HEK293 (cell line): ENCODE measurements at regions not wholly inside any gene's neighbourhood (a gene's known extent, or its start where the extent isn't known, plus 50 kb on each side); places are given as distances from the start of the nearest gene placed in this dataset.

ENCODE experiments used
- CTCF ChIA-PET: fragments of 350-600 bp; formaldehyde crosslinking; extraction: SDS; loops from one replicate; lab custom pipeline; 2021; ENCODE audit warnings: antibody characterized with exemption; lab: Yijun Ruan, JAX
- POLR2A ChIA-PET: fragments of 300-600 bp; formaldehyde crosslinking; extraction: SDS; loops from one replicate; lab custom pipeline; 2020; ENCODE audit warnings: antibody characterized with exemption, inconsistent platforms; lab: Yijun Ruan, JAX
- H3K27ac ChIP-seq: fragments of 200-500 bp; sonication (Bioruptor generic); 2 replicates; pipeline ENCODE4 v1.5.1; 2014; ENCODE audit warnings: low read depth, low read length, control low read depth, inconsistent platforms; ENCODE audit errors: extremely low read depth
- H3K36me3 ChIP-seq, 2 experiments: fragments of 200-500 bp in 1 of 2; sonication (Bioruptor generic) in 1 of 2; 1 replicate in 1 of 2; 2 replicates in 1 of 2; pipeline ENCODE4 v1.5.1; 2014 to 2017; ENCODE audit warnings: inconsistent platforms in 2 of 2, low read length in 2 of 2; ENCODE audit not compliant: control insufficient read depth in 2 of 2, insufficient read depth in 1 of 2
- H3K4me1 ChIP-seq: fragments of 200-500 bp; sonication (Bioruptor generic); 2 replicates; pipeline ENCODE4 v1.5.1; 2014; ENCODE audit warnings: mild to moderate bottlenecking, low read length, inconsistent platforms; ENCODE audit not compliant: control insufficient read depth, insufficient read depth
- H3K4me3 ChIP-seq: 2 replicates; pipeline ENCODE4 v1.5.1; 2011; ENCODE audit warnings: low read depth, mild to moderate bottlenecking, control low read depth, low read length, moderate library complexity
- H3K9me3 ChIP-seq: fragments of 200-500 bp; sonication (Bioruptor generic); 2 replicates; pipeline ENCODE4 v1.5.1; 2014; ENCODE audit warnings: low read depth, low read length, inconsistent platforms; ENCODE audit not compliant: control insufficient read depth, insufficient read depth
- BCL11B ChIP-seq: fragments of 450-650 bp; formaldehyde crosslinking; IDR thresholded peaks from 2 replicates; pipeline ENCODE4 v1.5.1; 2016; ENCODE audit warnings: low read depth, missing biosample characterization, missing genetic modification characterization
- SP7 ChIP-seq: fragments of 450-650 bp; formaldehyde crosslinking; IDR thresholded peaks from 2 replicates; pipeline ENCODE4 v1.5.1; 2016; ENCODE audit warnings: missing biosample characterization, missing genetic modification characterization
- ZBTB48 ChIP-seq: fragments of 450-650 bp; formaldehyde crosslinking; IDR thresholded peaks from 2 replicates; pipeline ENCODE4 v1.5.1; 2016; ENCODE audit warnings: missing biosample characterization, missing genetic modification characterization
- ZNF138 ChIP-seq: fragments of 450-650 bp; formaldehyde crosslinking; IDR thresholded peaks from 2 replicates; pipeline ENCODE4 v1.5.1; 2016; ENCODE audit warnings: missing biosample characterization, missing genetic modification characterization, borderline replicate concordance
- ZNF146 ChIP-seq: fragments of 450-650 bp; formaldehyde crosslinking; IDR thresholded peaks from 2 replicates; pipeline ENCODE4 v1.5.1; 2016; ENCODE audit warnings: missing biosample characterization, missing genetic modification characterization
- ZNF19 ChIP-seq: fragments of 450-650 bp; formaldehyde crosslinking; IDR thresholded peaks from 2 replicates; pipeline ENCODE4; 2016; ENCODE audit warnings: missing biosample characterization, missing genetic modification characterization, low read depth
- ZNF202 ChIP-seq: fragments of 450-650 bp; formaldehyde crosslinking; IDR thresholded peaks from 2 replicates; pipeline ENCODE4 v1.5.1; 2016; ENCODE audit warnings: missing biosample characterization, missing genetic modification characterization, borderline replicate concordance
- ZNF211 ChIP-seq: fragments of 450-650 bp; formaldehyde crosslinking; IDR thresholded peaks from 2 replicates; pipeline ENCODE4 v1.5.1; 2016; ENCODE audit warnings: low read depth, missing biosample characterization, missing genetic modification characterization
- ZNF223 ChIP-seq: fragments of 450-650 bp; formaldehyde crosslinking; IDR thresholded peaks from 2 replicates; pipeline ENCODE4 v1.5.1; 2016; ENCODE audit warnings: missing biosample characterization, missing genetic modification characterization
- ZNF23 ChIP-seq: fragments of 450-650 bp; formaldehyde crosslinking; IDR thresholded peaks from 2 replicates; pipeline ENCODE4 v1.5.1; 2016; ENCODE audit warnings: missing biosample characterization, missing genetic modification characterization, borderline replicate concordance
- ZNF560 ChIP-seq: fragments of 450-650 bp; formaldehyde crosslinking; IDR thresholded peaks from 2 replicates; pipeline ENCODE4 v1.5.1; 2017; ENCODE audit warnings: missing biosample characterization, missing genetic modification characterization, borderline replicate concordance
- ZNF654 ChIP-seq: fragments of 450-650 bp; formaldehyde crosslinking; IDR thresholded peaks from 2 replicates; pipeline ENCODE4 v1.5.1; 2016; ENCODE audit warnings: low read depth, missing biosample characterization, missing genetic modification characterization
- ZNF658 ChIP-seq: fragments of 450-650 bp; formaldehyde crosslinking; IDR thresholded peaks from 2 replicates; pipeline ENCODE4; 2016; ENCODE audit warnings: missing biosample characterization, missing genetic modification characterization
- TF ChIP-seq, protein P1 (sequence below): fragments of 450-650 bp; formaldehyde crosslinking; IDR thresholded peaks from 2 replicates; pipeline ENCODE4 v1.5.1; 2016; ENCODE audit warnings: missing biosample characterization, missing genetic modification characterization
- TF ChIP-seq, protein P2 (sequence below): fragments of 450-650 bp; formaldehyde crosslinking; IDR thresholded peaks from 2 replicates; pipeline ENCODE4 v1.5.1; 2016; ENCODE audit warnings: missing biosample characterization, missing genetic modification characterization
- TF ChIP-seq, protein P3 (sequence below): fragments of 450-650 bp; formaldehyde crosslinking; IDR thresholded peaks from 2 replicates; pipeline ENCODE4 v1.5.1; 2017; ENCODE audit warnings: missing biosample characterization, missing genetic modification characterization
- TF ChIP-seq, protein P4 (sequence below): fragments of 450-650 bp; formaldehyde crosslinking; optimal IDR thresholded peaks from 2 replicates; pipeline ENCODE3; 2016; ENCODE audit warnings: missing biosample characterization, mild to moderate bottlenecking, missing genetic modification characterization
- TF ChIP-seq, protein P5 (sequence below): fragments of 450-650 bp; formaldehyde crosslinking; IDR thresholded peaks from 2 replicates; pipeline ENCODE4 v1.5.1; 2016; ENCODE audit warnings: missing biosample characterization, missing genetic modification characterization
- TF ChIP-seq, protein P6 (sequence below): fragments of 450-650 bp; formaldehyde crosslinking; IDR thresholded peaks from 2 replicates; pipeline ENCODE4 v1.5.1; 2016; ENCODE audit warnings: missing biosample characterization, missing genetic modification characterization
- TF ChIP-seq, protein P7 (sequence below): fragments of 450-650 bp; formaldehyde crosslinking; IDR thresholded peaks from 2 replicates; pipeline ENCODE4 v1.5.1; 2016; ENCODE audit warnings: missing biosample characterization, missing genetic modification characterization
- TF ChIP-seq, protein P8 (sequence below): fragments of 450-650 bp; formaldehyde crosslinking; IDR thresholded peaks from 2 replicates; pipeline ENCODE4 v1.5.1; 2016; ENCODE audit warnings: missing biosample characterization, missing genetic modification characterization

DNA sequence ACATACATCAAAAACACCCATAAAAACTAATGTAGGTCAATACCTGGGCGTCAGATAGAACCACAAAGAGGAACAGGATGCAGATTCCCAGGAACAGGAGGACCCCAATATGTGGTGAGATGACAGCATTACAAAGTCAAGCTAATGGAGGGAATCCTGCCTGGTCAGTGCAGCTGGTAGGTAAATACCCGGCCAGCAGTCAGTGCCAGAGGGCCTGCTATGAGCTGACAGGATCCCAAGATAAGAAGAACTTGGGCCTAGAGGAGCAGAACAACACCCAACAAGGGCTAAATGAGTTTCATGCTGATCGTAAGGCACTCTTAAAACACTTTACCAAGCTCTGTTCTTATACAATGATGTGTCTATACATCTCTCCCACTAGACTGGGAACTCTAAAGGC lies 61.2 kb upstream of the KCNMB2 start (continued):
- TF ChIP-seq, protein P1, sequence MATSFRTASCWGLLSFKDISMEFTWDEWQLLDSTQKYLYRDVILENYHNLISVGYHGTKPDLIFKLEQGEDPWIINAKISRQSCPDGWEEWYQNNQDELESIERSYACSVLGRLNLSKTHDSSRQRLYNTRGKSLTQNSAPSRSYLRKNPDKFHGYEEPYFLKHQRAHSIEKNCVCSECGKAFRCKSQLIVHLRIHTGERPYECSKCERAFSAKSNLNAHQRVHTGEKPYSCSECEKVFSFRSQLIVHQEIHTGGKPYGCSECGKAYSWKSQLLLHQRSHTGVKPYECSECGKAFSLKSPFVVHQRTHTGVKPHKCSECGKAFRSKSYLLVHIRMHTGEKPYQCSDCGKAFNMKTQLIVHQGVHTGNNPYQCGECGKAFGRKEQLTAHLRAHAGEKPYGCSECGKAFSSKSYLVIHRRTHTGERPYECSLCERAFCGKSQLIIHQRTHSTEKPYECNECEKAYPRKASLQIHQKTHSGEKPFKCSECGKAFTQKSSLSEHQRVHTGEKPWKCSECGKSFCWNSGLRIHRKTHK (tag by site-specific recombination) = no peak
- no peak for TF ChIP-seq ZNF23 (tag by site-specific recombination)
- TF ChIP-seq, protein P2, sequence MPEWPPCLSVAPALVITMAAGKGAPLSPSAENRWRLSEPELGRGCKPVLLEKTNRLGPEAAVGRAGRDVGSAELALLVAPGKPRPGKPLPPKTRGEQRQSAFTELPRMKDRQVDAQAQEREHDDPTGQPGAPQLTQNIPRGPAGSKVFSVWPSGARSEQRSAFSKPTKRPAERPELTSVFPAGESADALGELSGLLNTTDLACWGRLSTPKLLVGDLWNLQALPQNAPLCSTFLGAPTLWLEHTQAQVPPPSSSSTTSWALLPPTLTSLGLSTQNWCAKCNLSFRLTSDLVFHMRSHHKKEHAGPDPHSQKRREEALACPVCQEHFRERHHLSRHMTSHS (tag by site-specific recombination) = no peak
- TF ChIP-seq ZNF654 = no peak
- TF ChIP-seq ZNF658 = no peak
- TF ChIP-seq, protein P3, sequence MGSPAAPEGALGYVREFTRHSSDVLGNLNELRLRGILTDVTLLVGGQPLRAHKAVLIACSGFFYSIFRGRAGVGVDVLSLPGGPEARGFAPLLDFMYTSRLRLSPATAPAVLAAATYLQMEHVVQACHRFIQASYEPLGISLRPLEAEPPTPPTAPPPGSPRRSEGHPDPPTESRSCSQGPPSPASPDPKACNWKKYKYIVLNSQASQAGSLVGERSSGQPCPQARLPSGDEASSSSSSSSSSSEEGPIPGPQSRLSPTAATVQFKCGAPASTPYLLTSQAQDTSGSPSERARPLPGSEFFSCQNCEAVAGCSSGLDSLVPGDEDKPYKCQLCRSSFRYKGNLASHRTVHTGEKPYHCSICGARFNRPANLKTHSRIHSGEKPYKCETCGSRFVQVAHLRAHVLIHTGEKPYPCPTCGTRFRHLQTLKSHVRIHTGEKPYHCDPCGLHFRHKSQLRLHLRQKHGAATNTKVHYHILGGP (tag by site-specific recombination) = no peak

DNA sequence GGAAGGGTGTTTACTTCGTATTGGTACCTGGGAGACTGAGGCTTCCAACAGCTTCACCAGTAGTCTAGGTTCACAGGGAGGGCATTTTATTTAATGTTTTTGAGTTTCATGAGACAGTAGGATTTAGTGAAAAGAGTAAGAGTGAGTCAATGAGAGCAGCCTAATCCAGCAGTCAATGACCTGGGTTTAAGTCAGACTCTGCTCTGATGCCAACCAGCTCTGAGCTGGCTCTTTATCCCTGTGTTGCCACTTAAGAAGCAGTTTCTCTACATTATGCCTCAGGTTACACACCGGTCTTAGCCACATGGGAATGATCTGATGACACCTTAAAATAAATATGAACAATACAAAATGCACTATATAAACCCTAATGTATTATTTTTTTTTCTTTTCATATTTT lies 59.4 kb upstream of the KCNMB2 start:
- ChIA-PET CTCF (no interaction called here), POLR2A (no interaction called here)
- Histone ChIP-seq H3K9me3 (no peaks in the 10 kb centered on the region), H3K36me3 (no peaks in the 10 kb centered on the region), H3K4me3 (no peak overlapping the region), H3K27ac (no peak overlapping the region), H3K4me1 (no peaks in the 10 kb centered on the region)
- TF ChIP-seq ZNF560 (tag by site-specific recombination) = no peak
- TF ChIP-seq, protein P4, sequence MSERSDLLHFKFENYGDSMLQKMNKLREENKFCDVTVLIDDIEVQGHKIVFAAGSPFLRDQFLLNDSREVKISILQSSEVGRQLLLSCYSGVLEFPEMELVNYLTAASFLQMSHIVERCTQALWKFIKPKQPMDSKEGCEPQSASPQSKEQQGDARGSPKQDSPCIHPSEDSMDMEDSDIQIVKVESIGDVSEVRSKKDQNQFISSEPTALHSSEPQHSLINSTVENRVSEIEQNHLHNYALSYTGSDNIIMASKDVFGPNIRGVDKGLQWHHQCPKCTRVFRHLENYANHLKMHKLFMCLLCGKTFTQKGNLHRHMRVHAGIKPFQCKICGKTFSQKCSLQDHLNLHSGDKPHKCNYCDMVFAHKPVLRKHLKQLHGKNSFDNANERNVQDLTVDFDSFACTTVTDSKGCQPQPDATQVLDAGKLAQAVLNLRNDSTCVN (tag by site-specific recombination) = no peak
- TF ChIP-seq BCL11B = no peak
- TF ChIP-seq, protein P5, sequence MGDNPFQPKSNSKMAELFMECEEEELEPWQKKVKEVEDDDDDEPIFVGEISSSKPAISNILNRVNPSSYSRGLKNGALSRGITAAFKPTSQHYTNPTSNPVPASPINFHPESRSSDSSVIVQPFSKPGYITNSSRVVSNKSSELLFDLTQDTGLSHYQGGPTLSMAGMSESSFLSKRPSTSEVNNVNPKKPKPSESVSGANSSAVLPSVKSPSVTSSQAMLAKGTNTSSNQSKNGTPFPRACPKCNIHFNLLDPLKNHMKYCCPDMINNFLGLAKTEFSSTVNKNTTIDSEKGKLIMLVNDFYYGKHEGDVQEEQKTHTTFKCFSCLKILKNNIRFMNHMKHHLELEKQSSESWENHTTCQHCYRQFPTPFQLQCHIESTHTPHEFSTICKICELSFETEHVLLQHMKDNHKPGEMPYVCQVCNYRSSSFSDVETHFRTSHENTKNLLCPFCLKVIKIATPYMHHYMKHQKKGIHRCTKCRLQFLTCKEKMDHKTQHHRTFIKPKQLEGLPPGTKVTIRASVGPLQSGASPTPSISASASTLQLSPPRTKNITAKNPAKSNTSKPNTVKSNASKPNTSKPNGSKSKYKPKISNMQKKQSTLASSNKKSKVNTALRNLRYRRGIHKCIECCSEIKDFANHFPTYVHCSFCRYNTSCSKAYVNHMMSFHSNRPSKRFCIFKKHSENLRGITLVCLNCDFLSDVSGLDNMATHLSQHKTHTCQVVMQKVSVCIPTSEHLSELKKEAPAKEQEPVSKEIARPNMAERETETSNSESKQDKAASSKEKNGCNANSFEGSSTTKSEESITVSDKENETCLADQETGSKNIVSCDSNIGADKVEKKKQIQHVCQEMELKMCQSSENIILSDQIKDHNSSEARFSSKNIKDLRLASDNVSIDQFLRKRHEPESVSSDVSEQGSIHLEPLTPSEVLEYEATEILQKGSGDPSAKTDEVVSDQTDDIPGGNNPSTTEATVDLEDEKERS (tag by site-specific recombination) = no peak
- no peak for TF ChIP-seq ZNF223
- TF ChIP-seq, protein P6, sequence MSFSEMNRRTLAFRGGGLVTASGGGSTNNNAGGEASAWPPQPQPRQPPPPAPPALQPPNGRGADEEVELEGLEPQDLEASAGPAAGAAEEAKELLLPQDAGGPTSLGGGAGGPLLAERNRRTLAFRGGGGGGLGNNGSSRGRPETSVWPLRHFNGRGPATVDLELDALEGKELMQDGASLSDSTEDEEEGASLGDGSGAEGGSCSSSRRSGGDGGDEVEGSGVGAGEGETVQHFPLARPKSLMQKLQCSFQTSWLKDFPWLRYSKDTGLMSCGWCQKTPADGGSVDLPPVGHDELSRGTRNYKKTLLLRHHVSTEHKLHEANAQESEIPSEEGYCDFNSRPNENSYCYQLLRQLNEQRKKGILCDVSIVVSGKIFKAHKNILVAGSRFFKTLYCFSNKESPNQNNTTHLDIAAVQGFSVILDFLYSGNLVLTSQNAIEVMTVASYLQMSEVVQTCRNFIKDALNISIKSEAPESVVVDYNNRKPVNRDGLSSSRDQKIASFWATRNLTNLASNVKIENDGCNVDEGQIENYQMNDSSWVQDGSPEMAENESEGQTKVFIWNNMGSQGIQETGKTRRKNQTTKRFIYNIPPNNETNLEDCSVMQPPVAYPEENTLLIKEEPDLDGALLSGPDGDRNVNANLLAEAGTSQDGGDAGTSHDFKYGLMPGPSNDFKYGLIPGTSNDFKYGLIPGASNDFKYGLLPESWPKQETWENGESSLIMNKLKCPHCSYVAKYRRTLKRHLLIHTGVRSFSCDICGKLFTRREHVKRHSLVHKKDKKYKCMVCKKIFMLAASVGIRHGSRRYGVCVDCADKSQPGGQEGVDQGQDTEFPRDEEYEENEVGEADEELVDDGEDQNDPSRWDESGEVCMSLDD = no peak
- TF ChIP-seq ZNF211 (tag by site-specific recombination) = no peak
- TF ChIP-seq, protein P7, sequence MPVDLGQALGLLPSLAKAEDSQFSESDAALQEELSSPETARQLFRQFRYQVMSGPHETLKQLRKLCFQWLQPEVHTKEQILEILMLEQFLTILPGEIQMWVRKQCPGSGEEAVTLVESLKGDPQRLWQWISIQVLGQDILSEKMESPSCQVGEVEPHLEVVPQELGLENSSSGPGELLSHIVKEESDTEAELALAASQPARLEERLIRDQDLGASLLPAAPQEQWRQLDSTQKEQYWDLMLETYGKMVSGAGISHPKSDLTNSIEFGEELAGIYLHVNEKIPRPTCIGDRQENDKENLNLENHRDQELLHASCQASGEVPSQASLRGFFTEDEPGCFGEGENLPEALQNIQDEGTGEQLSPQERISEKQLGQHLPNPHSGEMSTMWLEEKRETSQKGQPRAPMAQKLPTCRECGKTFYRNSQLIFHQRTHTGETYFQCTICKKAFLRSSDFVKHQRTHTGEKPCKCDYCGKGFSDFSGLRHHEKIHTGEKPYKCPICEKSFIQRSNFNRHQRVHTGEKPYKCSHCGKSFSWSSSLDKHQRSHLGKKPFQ (tag by site-specific recombination) = no peak
- no peak for TF ChIP-seq SP7 (tag by site-specific recombination)
- TF ChIP-seq ZBTB48 = no peak
- TF ChIP-seq ZNF202 (tag by site-specific recombination) = no peak
- TF ChIP-seq ZNF19 (tag by site-specific recombination) = no peak
- TF ChIP-seq ZNF138 (tag by site-specific recombination) = no peak
- TF ChIP-seq, protein P8, sequence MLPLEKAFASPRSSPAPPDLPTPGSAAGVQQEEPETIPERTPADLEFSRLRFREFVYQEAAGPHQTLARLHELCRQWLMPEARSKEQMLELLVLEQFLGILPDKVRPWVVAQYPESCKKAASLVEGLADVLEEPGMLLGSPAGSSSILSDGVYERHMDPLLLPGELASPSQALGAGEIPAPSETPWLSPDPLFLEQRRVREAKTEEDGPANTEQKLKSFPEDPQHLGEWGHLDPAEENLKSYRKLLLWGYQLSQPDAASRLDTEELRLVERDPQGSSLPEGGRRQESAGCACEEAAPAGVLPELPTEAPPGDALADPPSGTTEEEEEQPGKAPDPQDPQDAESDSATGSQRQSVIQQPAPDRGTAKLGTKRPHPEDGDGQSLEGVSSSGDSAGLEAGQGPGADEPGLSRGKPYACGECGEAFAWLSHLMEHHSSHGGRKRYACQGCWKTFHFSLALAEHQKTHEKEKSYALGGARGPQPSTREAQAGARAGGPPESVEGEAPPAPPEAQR (tag by site-specific recombination) = no peak
- no peak for TF ChIP-seq ZNF146
